HepG2 (cell line): ENCODE measurements at regions not wholly inside any gene's neighbourhood (a gene's known extent, or its start where the extent isn't known, plus 50 kb on each side); places are given as distances from the start of the nearest gene placed in this dataset.

Experiments
- ATAC-seq: fragments of 200-7000 bp; cut with Tn5 transposase; 3 replicates; pipeline ENCODE4 v1.9.1; 2020; ENCODE audit warnings: mild to moderate bottlenecking, moderate library complexity
- BruUV-seq: library from RNA; stranded (reverse); fragments of 400-500 nt; replicated peaks from 2 replicates; lab custom pipeline; 2021; lab: Mats Ljungman, UMichigan
- CTCF ChIA-PET: fragments of 300-600 bp; formaldehyde crosslinking; extraction: SDS; loops from one replicate; lab custom pipeline; 2021; ENCODE audit warnings: low total read pairs, inconsistent platforms, low intra/inter-chr PET ratio; lab: Yijun Ruan, JAX
- POLR2A ChIA-PET: fragments of 350-600 bp; sonication (Branson Sonifier 250); formaldehyde crosslinking; loops from one replicate; lab custom pipeline; 2020; ENCODE audit warnings: antibody characterized with exemption, inconsistent platforms; lab: Yijun Ruan, JAX
- DNase-seq: peaks from one replicate; pipeline ENCODE4 v3.0.0-alpha.2; 2015; ENCODE audit warnings: low spot score
- FAIRE-seq: peaks from 3 replicates; lab custom pipeline; 2011; peaks lifted over from hg19 to GRCh38; lab: Jason Lieb, UNC
- H2AFZ ChIP-seq: one replicate; pipeline ENCODE4 v1.6.1; 2011; ENCODE audit warnings: low read length, inconsistent platforms
- H3K27ac ChIP-seq: fragments of 300-600 bp; 3 replicates; pipeline ENCODE4 v1.8.0; 2011; ENCODE audit warnings: mixed run types, mild to moderate bottlenecking, mixed read lengths, low read length, inconsistent platforms; ENCODE audit not compliant: insufficient read depth; ENCODE audit errors: extremely low read length
- H3K27me3 ChIP-seq, 2 experiments: fragments of 200-600 bp in 1 of 2; 2 replicates in 1 of 2; 3 replicates in 1 of 2; pipeline versions ENCODE4 v1.6.0 to v1.8.0; 2011; ENCODE audit warnings: low read length in 2 of 2, mild to moderate bottlenecking in 2 of 2, moderate library complexity in 2 of 2, inconsistent platforms in 1 of 2; ENCODE audit not compliant: insufficient read depth in 2 of 2, control insufficient read depth in 1 of 2
- H3K36me3 ChIP-seq, 2 experiments: fragments of 200-600 bp in 1 of 2; replicated peaks in 1 of 2; 2 replicates in 1 of 2; 3 replicates in 1 of 2; pipeline versions ENCODE4 v1.5.1 to v1.8.0; 2011; ENCODE audit warnings: low read length in 2 of 2, inconsistent platforms in 1 of 2; ENCODE audit not compliant: insufficient read depth in 2 of 2, control insufficient read depth in 1 of 2
- H3K4me1 ChIP-seq: 2 replicates; pipeline ENCODE4 v1.5.1; 2012; ENCODE audit warnings: low read length, inconsistent platforms; ENCODE audit not compliant: insufficient read depth
- H3K4me2 ChIP-seq: 2 replicates; pipeline ENCODE4 v1.6.0; 2011; ENCODE audit warnings: low read depth, low read length, inconsistent platforms
- H3K4me3 ChIP-seq, 3 experiments: fragments of 200-600 bp in 1 of 3; sonication (generic), shearing (Covaris generic) in 1 of 3; replicated peaks in 1 of 3; 2 replicates each; pipeline ENCODE4 v1.5.1; 2011 to 2016; ENCODE audit warnings: low read length in 3 of 3, inconsistent platforms in 2 of 3, low read depth in 2 of 3, mild to moderate bottlenecking in 2 of 3, control low read depth in 1 of 3, mixed read lengths in 1 of 3; ENCODE audit not compliant: insufficient read depth in 1 of 3
- H3K79me2 ChIP-seq: one replicate; pipeline ENCODE4 v1.6.1; 2011; ENCODE audit warnings: low read length, inconsistent platforms; ENCODE audit not compliant: insufficient read depth
- H3K9ac ChIP-seq: 2 replicates; pipeline ENCODE4 v1.6.0; 2011; ENCODE audit warnings: mild to moderate bottlenecking, low read depth, low read length, inconsistent platforms; ENCODE audit not compliant: insufficient read depth
- H3K9me3 ChIP-seq: 2 replicates; pipeline ENCODE4 v1.5.1; 2012; ENCODE audit warnings: mild to moderate bottlenecking, low read length
- H4K20me1 ChIP-seq: 2 replicates; pipeline ENCODE4 v1.6.0; 2011; ENCODE audit warnings: inconsistent platforms, mild to moderate bottlenecking, low read length, moderate library complexity; ENCODE audit not compliant: insufficient read depth
- DBP ChIP-seq: sonication (generic); formaldehyde crosslinking; IDR thresholded peaks from 2 replicates; pipeline ENCODE4 v1.4.0; 2020; ENCODE audit warnings: missing genetic modification reagents; ENCODE audit errors: not compliant biosample characterization
- FOXA1 ChIP-seq, 2 experiments: fragments of 450-650 bp in 1 of 2; sonication (generic) in 1 of 2; formaldehyde crosslinking in 1 of 2; IDR thresholded peaks; 2 replicates each; pipeline versions ENCODE4 v1.4.0 to v1.6.1; 2016 to 2020; ENCODE audit warnings: missing genetic modification reagents in 1 of 2
- GRHL1 ChIP-seq: sonication (generic); formaldehyde crosslinking; conservative IDR thresholded peaks from 2 replicates; pipeline ENCODE4 v1.8.0; 2022; ENCODE audit warnings: missing genetic modification reagents
- HNRNPL ChIP-seq: fragments of 200-400 bp; formaldehyde crosslinking; IDR thresholded peaks from 2 replicates; pipeline ENCODE4 v1.6.1; 2017; ENCODE audit warnings: mild to moderate bottlenecking, low read depth, low read length
- IKZF4 ChIP-seq: sonication (generic); formaldehyde crosslinking; IDR thresholded peaks from 2 replicates; pipeline ENCODE4 v1.5.1; 2020; ENCODE audit warnings: borderline replicate concordance, mild to moderate bottlenecking, low read depth, missing genetic modification reagents; ENCODE audit errors: not compliant biosample characterization
- KMT2A ChIP-seq: sonication (generic); formaldehyde crosslinking; IDR thresholded peaks from 2 replicates; pipeline ENCODE4 v1.4.0; 2020; ENCODE audit warnings: missing genetic modification reagents
- MBD4 ChIP-seq: IDR thresholded peaks from 2 replicates; pipeline ENCODE4 v1.6.1; 2012; ENCODE audit warnings: low read length, inconsistent platforms, borderline replicate concordance
- ZNF354B ChIP-seq: sonication (generic); formaldehyde crosslinking; IDR thresholded peaks from 2 replicates; pipeline ENCODE4 v1.8.0; 2022; ENCODE audit warnings: mild to moderate bottlenecking, missing genetic modification reagents
- ZNF552 ChIP-seq: sonication (generic); formaldehyde crosslinking; IDR thresholded peaks from 2 replicates; pipeline ENCODE4 v1.9.0; 2022; ENCODE audit warnings: missing genetic modification reagents, mild to moderate bottlenecking, borderline replicate concordance
- ZNF564 ChIP-seq: sonication (generic); formaldehyde crosslinking; IDR thresholded peaks from 2 replicates; pipeline ENCODE4 v1.8.1; 2023; ENCODE audit warnings: mild to moderate bottlenecking, missing genetic modification reagents
- ZNF660 ChIP-seq: sonication (generic); formaldehyde crosslinking; IDR thresholded peaks from 2 replicates; pipeline ENCODE4 v1.5.1; 2020; ENCODE audit warnings: mild to moderate bottlenecking, low read depth, missing genetic modification reagents, borderline replicate concordance
- WGBS: methylation state at CpG from one replicate; pipeline ENCODE4 v1.1.6; 2017; ENCODE audit warnings: low lambda C conversion rate; 5-methylcytosine and 5-hydroxymethylcytosine counted together
- in situ Hi-C: cut with HindIII; loops from 2 replicates; pipeline ENCODE4 v1.10.0; 2017; ENCODE audit warnings: low pct_unique_long_range_greater_than_20kb; ENCODE audit not compliant: extremely low pct_ligation_motif_present
- intact Hi-C: fragments of 100-400 bp; cut with micrococcal nuclease; formaldehyde crosslinking; loops from one replicate; pipeline ENCODE4 v1.10.0; 2022; ENCODE audit not compliant: unreplicated experiment
- TF ChIP-seq, protein P1 (sequence below): sonication (generic); formaldehyde crosslinking; IDR thresholded peaks from 2 replicates; pipeline ENCODE4 v1.4.0; 2020; ENCODE audit warnings: missing genetic modification reagents, low read depth, mild to moderate bottlenecking, borderline replicate concordance
- TF ChIP-seq, protein P2 (sequence below): sonication (generic); formaldehyde crosslinking; IDR thresholded peaks from 2 replicates; pipeline ENCODE4 v1.4.0; 2020; ENCODE audit warnings: missing genetic modification reagents
- TF ChIP-seq, protein P3 (sequence below): sonication (generic); formaldehyde crosslinking; IDR thresholded peaks from 2 replicates; pipeline ENCODE4 v1.5.1; 2020; ENCODE audit warnings: missing genetic modification reagents, mild to moderate bottlenecking, borderline replicate concordance
- TF ChIP-seq, protein P4 (sequence below): sonication (generic); formaldehyde crosslinking; IDR thresholded peaks from 2 replicates; pipeline ENCODE4 v1.4.0; 2020; ENCODE audit warnings: missing genetic modification reagents

DNA sequence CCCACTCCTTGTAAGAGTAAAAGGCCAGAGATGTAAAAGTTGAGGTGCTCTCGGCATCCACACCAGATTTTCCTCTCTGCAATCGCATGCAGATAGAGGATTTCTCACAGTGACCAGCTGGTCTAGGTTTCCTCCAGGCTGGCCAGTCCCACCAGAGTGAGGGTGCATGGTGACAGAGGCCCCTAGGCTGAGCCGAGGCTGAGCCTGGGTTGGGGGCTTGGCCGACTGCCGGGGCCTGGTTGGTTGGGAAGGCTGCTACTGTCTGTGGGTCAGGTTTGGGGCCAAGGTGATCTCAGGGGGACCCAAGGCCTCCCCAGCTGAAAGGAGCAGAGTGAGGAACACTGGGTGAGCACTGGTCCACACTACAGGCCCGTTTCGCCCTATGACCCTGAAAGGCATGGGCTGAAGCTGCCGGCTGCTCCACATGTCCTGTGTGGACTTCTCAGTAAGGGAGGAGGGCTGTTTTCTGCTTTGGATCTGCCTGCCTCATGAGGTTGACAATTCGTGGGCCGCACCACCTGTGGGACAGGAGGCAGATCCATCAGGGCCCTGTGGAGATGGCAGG is 400.8 kb upstream of the IRX4 start:
- in situ Hi-C loops: no loop called here
- no TSS peak for BruUV-seq
- TF ChIP-seq DBP: no peak
- TF ChIP-seq ZNF354B (CRISPR knock-in tag): no peak
- no peak for TF ChIP-seq ZNF660 (CRISPR knock-in tag)
- no peak for TF ChIP-seq HNRNPL
- TF ChIP-seq IKZF4: no peak
- no peak for TF ChIP-seq MBD4
- no peak for TF ChIP-seq GRHL1 (CRISPR knock-in tag)
- no peak for TF ChIP-seq ZNF552 (CRISPR knock-in tag)
- no peak for TF ChIP-seq FOXA1 (IDR thresholded peaks at IDR 0.05)
- TF ChIP-seq FOXA1 (CRISPR knock-in tag; IDR thresholded peaks at IDR 0.05): no peak
- TF ChIP-seq KMT2A (CRISPR knock-in tag): no peak
- TF ChIP-seq, protein P1, sequence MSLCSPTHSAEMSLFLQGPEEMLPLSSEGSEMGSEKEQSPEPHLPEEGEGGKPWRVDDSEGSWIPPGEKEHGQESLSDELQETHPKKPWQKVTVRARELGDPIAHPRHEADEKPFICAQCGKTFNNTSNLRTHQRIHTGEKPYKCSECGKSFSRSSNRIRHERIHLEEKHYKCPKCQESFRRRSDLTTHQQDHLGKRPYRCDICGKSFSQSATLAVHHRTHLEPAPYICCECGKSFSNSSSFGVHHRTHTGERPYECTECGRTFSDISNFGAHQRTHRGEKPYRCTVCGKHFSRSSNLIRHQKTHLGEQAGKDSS (CRISPR knock-in tag): no peak
- TF ChIP-seq, protein P2, sequence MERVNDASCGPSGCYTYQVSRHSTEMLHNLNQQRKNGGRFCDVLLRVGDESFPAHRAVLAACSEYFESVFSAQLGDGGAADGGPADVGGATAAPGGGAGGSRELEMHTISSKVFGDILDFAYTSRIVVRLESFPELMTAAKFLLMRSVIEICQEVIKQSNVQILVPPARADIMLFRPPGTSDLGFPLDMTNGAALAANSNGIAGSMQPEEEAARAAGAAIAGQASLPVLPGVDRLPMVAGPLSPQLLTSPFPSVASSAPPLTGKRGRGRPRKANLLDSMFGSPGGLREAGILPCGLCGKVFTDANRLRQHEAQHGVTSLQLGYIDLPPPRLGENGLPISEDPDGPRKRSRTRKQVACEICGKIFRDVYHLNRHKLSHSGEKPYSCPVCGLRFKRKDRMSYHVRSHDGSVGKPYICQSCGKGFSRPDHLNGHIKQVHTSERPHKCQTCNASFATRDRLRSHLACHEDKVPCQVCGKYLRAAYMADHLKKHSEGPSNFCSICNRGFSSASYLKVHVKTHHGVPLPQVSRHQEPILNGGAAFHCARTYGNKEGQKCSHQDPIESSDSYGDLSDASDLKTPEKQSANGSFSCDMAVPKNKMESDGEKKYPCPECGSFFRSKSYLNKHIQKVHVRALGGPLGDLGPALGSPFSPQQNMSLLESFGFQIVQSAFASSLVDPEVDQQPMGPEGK (CRISPR knock-in tag): no peak
- TF ChIP-seq, protein P3, sequence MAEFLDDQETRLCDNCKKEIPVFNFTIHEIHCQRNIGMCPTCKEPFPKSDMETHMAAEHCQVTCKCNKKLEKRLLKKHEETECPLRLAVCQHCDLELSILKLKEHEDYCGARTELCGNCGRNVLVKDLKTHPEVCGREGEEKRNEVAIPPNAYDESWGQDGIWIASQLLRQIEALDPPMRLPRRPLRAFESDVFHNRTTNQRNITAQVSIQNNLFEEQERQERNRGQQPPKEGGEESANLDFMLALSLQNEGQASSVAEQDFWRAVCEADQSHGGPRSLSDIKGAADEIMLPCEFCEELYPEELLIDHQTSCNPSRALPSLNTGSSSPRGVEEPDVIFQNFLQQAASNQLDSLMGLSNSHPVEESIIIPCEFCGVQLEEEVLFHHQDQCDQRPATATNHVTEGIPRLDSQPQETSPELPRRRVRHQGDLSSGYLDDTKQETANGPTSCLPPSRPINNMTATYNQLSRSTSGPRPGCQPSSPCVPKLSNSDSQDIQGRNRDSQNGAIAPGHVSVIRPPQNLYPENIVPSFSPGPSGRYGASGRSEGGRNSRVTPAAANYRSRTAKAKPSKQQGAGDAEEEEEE (CRISPR knock-in tag): no peak
- TF ChIP-seq, protein P4, sequence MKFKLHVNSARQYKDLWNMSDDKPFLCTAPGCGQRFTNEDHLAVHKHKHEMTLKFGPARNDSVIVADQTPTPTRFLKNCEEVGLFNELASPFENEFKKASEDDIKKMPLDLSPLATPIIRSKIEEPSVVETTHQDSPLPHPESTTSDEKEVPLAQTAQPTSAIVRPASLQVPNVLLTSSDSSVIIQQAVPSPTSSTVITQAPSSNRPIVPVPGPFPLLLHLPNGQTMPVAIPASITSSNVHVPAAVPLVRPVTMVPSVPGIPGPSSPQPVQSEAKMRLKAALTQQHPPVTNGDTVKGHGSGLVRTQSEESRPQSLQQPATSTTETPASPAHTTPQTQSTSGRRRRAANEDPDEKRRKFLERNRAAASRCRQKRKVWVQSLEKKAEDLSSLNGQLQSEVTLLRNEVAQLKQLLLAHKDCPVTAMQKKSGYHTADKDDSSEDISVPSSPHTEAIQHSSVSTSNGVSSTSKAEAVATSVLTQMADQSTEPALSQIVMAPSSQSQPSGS (CRISPR knock-in tag): no peak
- TF ChIP-seq ZNF564 (CRISPR knock-in tag): no peak

More for the DNA sequence above, 400.8 kb upstream of the IRX4 start:
- 4% methylated on average over 5 of the region's 10 CpGs for WGBS
- Histone ChIP-seq H3K4me3 (no peak overlapping the region), H3K9ac (no peak overlapping the region), H2AFZ (no peak overlapping the region), H3K9me3 (no peaks in the 10 kb centered on the region), H3K27me3 (peaks cover 0 to 11% of the 10 kb centered on the region in 2 experiments; a peak in 2 of 5 replicates), H3K4me2 (no peak overlapping the region), H3K36me3 (no peaks in the 10 kb centered on the region), H4K20me1 (no peaks in the 10 kb centered on the region), H3K4me1 (no peaks in the 10 kb centered on the region), H3K79me2 (no peaks in the 10 kb centered on the region), H3K27ac (no peak overlapping the region)
- POLR2A ChIA-PET: no interaction called here
- no peak for ATAC-seq
- no peak for DNase-seq
- intact Hi-C loops: no loop called here
- FAIRE-seq: no peak
- CTCF ChIA-PET: no interaction called here
